ENCODE measurements at regions not wholly inside any gene's neighbourhood (a gene's known extent, or its start where the extent isn't known, plus 50 kb on each side); places are given as distances from the start of the nearest gene placed in this dataset.

DNA sequence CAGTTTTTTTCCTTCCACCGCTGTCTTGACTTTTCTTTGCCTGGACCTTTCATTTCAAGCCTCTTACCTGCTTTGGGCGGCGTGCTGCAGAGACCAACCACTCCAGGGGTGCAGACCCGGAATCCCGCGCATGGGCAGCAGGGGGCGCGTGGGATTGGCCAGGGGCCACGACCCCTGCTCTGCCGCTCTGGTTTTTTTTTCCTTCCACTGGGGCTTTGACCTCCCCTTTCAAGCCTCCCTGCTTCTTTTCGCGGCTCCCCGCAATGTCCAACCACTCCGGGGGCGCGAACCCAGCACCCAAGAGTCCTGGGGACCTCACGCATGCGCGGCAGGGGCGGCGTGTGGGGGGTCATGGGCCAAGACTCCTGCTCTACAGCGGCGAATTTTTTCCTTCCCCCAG, 325.1 kb downstream of the ALG10 start:
- DNase-seq: no peak

- no peak for DNase-seq
Measured at GRCh38 chr12:34348064-34348463, 325.8 kb downstream of the ALG10 start.

DNA sequence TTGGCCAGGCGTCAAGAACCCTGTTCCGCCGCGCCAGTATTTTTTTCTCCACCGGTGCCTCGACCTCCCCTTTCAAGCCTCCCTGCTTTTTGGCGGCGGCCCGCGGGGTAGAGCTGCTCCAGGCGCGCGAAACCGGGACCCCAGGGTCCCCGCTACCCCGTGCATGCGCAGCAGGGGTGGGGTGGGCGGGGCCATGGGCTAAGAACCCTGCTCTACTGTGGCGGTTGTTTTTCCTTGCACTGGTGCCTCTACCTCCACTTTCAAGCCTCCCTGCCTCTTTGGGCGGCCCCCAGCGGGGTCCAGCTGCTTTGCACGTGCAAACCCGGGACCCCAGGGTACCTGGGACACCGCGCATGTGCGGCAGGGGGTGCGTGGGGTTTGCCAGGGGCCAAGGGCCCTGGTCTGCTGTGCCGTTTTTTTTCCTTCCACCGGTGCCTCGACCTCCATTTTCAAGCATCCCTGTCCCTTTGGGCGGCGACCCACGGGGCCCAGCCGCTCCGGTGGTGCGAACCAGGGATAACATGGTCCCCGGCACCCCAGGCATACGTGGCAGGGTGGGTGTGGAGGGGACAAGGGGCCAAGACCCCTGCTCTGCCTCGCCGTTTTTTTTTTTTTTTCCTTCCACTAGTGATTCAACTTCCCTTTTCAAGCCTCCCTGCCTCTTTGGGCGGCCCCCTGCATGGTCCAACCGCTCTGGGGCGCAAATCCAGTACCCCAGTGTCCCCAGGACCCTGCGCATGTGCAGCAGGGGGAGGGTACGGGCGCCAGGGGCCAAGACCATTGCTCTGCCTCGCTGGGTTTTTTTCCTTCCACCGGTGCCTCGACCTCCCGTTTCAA, 326.8 kb downstream of the ALG10 start:
- no peak for DNase-seq

GRCh38 chr12:34349673-34349961, 327.3 kb downstream of the ALG10 start:
- DNase-seq: no peak

DNA sequence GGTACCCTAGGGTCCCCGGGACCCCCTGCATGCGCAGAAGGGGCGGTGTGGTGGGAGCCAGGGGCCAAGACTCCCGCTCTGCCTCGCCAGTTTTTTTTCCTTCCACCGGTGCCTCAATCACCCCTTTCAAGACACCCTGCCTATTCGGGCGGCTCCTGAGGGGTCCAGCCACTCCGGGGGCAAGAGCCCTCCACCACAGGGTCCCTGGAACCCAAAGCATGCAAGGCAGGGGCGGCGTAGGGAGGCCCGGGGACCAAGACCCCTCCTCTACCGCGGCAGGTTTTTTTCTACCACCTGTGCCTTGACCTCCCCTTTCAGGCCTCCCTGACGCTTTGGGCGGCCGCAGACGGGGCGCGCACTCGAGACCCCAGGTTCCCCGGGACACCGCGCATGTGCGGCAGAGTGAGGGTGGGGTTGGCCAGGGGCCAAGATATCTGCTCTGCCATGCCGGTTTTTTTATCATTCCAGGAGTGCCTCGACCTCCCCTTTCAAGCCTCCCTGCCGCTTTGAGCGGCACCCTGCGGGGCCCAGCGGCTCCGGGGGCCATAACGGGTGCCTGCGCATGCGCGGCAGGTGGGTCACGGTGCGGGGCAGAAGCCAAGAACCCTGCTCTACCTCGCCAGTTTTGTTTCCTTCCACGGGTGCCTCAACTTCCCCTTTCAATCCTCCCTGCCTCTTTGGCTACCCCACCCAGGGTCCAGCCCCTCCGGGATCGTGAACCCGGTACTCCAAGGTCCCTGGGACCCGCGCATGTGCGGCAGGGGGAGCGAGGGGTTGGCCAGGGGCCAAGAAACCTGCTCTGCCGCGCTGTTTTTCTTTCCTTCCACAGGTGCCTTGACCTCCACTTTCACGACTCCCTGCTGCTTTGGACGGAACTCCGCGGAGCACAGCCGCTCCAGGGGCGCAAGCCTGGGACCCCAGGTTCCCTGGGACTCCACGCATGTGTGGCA, 328.1 kb downstream of the ALG10 start:
- DNase-seq: no peak

- DNase-seq: no peak
Measured at GRCh38 chr12:34352098-34352497, 329.8 kb downstream of the ALG10 start.

DNA sequence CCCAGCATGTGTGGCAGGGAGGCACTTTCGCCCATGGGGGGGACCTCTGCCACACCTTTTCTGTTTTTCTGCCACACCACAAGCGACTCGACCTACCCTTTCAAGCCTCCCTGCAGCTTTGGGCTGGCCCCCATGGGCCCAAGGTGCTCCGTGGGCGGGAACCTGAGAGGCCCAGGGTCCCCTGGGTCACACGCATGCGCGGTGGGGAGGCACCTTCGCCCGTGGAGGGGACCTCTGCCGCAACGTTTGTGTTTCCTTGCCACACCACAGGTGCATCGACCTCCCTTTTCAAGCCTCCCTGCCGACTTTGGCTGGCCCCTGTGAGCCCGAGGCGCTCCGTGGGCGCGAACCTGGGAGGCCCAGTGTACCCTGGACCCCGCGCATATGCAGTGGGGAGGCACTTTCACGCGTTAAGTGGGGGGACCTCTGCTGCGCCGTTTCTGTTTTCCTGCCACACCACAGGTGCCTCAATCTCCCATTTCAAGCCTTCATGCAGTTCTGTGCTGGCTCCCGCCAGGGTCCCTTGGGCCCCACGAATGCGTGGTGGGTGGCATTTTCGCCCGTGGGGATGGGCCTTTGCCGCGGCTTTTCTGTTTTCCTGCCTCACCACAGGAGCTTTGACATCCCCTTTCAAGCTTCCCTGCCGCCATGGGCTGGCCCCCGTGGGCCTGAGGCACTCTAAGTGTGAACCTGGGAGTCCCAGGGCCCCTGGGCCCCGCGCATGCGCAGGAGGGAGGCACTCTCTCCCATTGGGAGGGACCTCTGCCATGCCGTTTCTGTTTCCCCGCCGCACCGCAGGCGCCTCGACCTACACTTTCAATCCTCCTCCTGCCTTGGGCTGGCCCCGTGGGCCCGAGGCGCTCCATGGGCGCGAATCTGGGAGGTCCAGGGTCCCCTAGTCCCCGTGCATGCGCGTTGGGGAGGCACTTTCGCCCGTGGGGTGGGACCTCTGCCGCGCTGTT, 332.2 kb downstream of the ALG10 start:
- no peak for DNase-seq

- DNase-seq: no peak
Measured at GRCh38 chr12:34356233-34356987, 334.1 kb downstream of the ALG10 start.

DNA sequence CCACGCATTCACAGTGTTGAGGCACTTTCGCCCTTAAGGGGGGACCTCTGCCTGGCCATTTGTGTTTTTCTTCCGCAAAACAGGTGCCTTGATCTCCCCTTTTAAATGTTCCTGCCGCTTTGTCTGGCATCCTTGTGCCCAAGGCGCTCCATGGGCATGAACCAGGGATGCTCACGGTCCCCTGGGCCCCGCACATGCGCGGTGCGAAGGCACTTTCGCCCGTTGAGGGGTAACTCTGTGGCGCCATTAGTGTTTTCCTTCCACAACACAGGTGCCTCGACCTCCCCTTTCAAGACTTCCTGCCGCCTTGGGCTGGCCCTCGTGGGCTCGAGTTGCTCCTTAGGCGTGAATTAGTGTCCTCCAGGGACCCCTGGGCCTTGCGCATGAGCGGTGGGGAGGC, 335.5 kb downstream of the ALG10 start:
- no peak for DNase-seq

DNA sequence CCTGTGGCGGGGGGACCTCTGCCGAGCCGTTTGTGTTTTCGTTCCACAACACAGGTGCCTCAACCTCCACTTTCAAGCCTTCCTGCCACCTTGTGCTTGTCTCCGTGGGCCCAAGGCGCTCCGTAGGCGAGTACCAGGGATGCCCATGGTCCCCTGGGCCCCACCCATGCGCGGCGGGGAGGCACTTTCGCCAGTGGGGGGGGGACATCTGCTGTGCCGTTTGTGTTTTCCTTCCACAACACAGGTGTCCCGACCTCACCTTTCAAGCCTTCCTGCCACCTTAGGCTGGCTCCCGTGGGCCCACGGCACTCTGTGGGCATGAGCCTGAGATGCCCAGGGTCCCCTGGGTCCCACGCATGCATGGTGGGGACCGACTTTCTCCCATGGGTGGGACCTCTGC, 335.9 kb downstream of the ALG10 start:
- DNase-seq: no peak

GRCh38 chr12:34361721-34362316, 339.5 kb downstream of the ALG10 start:
- no peak for DNase-seq

DNA sequence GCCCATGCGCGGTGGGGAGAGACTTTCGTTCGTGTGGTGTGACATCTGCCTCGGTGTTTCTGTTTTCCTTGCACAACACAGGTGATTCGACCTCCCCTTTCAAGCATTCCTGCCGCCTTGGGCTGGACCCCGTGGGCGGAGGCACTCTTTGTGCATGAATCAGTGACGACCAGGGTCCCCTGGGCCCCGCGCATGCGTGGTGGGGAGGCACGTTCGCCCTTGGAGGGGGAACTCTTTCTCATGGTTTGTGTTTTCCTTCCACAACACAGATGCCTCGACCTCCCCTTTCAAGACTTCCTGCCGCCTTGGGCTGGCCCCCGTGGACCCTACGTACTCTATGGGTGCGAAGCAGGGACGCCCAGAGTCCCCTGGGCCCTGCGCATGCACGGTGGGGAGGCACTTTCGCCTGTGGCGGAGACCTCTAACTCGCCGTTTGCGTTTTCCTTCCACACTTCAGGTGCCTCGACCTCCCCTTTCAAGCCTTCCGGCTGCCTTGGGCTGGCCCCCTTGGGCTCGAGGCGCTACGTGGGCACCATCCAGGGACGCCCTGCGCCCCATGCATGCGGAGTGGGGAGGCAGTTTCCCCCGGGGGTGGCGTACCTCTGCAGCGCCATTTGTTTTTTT, 340.9 kb downstream of the ALG10 start:
- DNase-seq: no peak

- no peak for DNase-seq
Measured at GRCh38 chr12:34368079-34368478, 345.8 kb downstream of the ALG10 start.

DNA sequence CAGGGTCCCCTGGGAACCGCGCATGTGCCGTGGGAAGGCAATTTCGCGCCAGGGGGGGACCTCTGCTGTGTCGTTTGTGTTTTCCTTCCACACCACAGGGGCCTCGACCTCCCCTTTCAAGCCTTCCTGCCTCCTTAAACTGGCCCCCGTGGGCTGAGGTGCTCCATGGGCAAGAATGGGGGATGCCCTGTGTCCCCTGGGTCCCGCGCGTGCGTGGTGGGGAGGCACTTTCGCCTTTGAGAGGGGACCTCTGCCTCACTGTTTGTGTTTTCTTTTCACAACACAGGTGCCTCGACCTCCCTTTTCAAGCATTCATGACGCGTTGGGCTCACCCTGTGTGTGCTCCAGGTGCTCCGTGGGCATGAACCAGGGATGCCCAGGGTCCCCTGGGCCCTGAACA, 348.8 kb downstream of the ALG10 start:
- no peak for DNase-seq

DNA sequence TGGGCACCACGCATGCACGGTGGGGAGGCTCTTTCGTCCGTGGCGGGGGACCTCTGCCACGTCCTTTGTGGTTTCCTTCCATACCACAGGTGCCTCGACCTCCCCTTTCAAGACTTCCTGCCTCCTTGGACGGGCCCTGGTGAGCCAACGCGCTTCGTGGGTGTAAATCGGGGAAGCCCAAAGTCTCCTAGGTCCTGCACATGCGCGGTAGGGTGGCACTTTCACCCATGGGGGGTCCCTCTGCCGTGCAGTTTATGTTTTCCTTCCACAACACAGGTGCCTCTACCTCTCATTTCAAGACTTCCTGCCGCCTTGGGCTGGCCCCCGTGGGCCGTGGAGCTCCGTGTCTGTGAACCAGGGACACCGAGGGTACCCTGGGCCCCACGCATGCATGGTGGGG, 349.7 kb downstream of the ALG10 start:
- no peak for DNase-seq

DNA sequence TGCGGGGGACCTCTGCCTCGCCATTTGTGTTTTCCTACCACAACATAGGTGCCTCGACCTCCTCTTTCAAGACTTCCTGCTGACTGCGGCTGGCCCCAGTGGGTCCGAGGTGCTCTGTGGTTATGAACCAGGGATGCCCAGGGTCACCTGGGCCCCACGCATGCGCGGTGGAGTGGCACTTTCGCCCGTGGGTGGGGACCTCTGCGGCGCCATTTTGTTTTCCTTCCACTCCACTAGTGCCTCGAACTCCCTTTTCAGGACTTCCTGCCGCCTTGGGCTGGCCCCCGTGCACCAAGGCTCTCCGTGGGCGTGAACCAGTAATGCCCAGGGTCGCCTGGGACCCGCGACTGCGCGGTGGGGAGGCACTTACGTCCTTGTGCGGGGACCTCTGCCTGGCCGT, 351.6 kb downstream of the ALG10 start:
- DNase-seq: no peak

- DNase-seq: no peak
Measured at GRCh38 chr12:34376133-34376799, 354.0 kb downstream of the ALG10 start.

GRCh38 chr12:34377243-34378035, 355.1 kb downstream of the ALG10 start:
- no peak for DNase-seq

DNA sequence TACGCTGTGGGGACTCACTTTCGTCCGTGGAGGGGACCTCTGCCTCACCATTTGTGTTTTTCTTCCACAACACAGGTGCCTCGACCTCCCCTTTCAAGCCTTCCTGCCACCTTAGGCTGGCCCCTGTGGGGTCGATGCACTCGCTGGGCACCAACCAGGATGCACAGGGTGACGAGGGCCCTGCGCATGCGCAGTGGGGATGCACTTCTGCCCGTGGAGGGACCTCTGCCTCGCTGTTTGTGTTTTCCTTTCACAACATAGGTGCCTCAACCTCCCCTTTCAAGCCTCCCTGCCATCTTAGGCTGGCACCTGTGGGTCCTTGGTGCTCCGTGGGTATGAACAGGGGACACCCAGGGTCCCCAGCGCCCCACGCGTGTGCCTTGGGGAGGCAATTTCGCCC, 356.8 kb downstream of the ALG10 start:
- no peak for DNase-seq

- no peak for DNase-seq
Measured at GRCh38 chr12:34384693-34385092, 362.4 kb downstream of the ALG10 start.
